Natural killer cell (primary cell): ENCODE measurements at regions not wholly inside any gene's neighbourhood (a gene's known extent, or its start where the extent isn't known, plus 50 kb on each side); places are given as distances from the start of the nearest gene placed in this dataset.

Source experiments
- ATAC-seq, 3 donors: fragments of 150-1000 bp in 2 of 3; fragments of 200-7000 bp in 1 of 3; cut with Tn5 transposase; 1 replicate in 1 of 3; 2 replicates in 2 of 3; pipeline ENCODE4 v1.10.0; 2021; ENCODE audit warnings: mild to moderate bottlenecking in 2 of 3, moderate library complexity in 2 of 3
- DNase-seq, 2 donors: peaks; one replicate each; pipeline versions ENCODE4 v3.0.0 to v3.0.0-alpha.2; 2013 to 2021; ENCODE audit warnings: mixed read lengths in 1 of 2
- H3K27ac ChIP-seq: one replicate; pipeline ENCODE4 v1.5.1; 2013; ENCODE audit warnings: mild to moderate bottlenecking, low read length
- H3K27me3 ChIP-seq: one replicate; pipeline ENCODE4 v1.6.1; 2013; ENCODE audit warnings: low read length; ENCODE audit not compliant: control insufficient read depth, insufficient read depth
- H3K36me3 ChIP-seq: one replicate; pipeline ENCODE4 v1.6.1; 2013; ENCODE audit warnings: low read length; ENCODE audit not compliant: control insufficient read depth, insufficient read depth
- H3K4me1 ChIP-seq: one replicate; pipeline ENCODE4 v1.6.1; 2013; ENCODE audit warnings: low read length; ENCODE audit not compliant: control insufficient read depth, insufficient read depth
- H3K4me3 ChIP-seq: one replicate; pipeline ENCODE4 v1.5.1; 2013; ENCODE audit warnings: low read length
- H3K9me3 ChIP-seq: one replicate; pipeline ENCODE4 v1.6.1; 2013; ENCODE audit warnings: low read length; ENCODE audit not compliant: control insufficient read depth, insufficient read depth
- H3K27ac Mint-ChIP-seq, 2 donors: one replicate each; pipeline ENCODE4 v1.8.0; 2022; ENCODE audit warnings: mild to moderate bottlenecking in 2 of 2, mixed read lengths in 2 of 2, moderate library complexity in 1 of 2
- H3K27me3 Mint-ChIP-seq, 2 donors: one replicate each; pipeline ENCODE4 v1.8.0; 2022; ENCODE audit warnings: low read depth in 2 of 2, mixed read lengths in 2 of 2
- H3K36me3 Mint-ChIP-seq: one replicate; pipeline ENCODE4 v1.8.0; 2022; ENCODE audit warnings: mixed read lengths
- H3K4me1 Mint-ChIP-seq, 2 donors: one replicate each; pipeline ENCODE4 v1.8.0; 2022; ENCODE audit warnings: mixed read lengths in 2 of 2
- H3K4me3 Mint-ChIP-seq: one replicate; pipeline ENCODE4 v1.8.0; 2022; ENCODE audit warnings: mild to moderate bottlenecking, moderate library complexity, mixed read lengths
- H3K9me3 Mint-ChIP-seq, 2 donors: one replicate each; pipeline ENCODE4 v1.8.0; 2022; ENCODE audit warnings: mixed read lengths in 2 of 2
- WGBS: methylation state at CpG from one replicate; pipeline ENCODE4 v1.1.7; 2013; ENCODE audit warnings: missing lambda C conversion rate; ENCODE audit not compliant: insufficient coverage; 5-methylcytosine and 5-hydroxymethylcytosine counted together
- intact Hi-C: fragments of 100-400 bp; cut with micrococcal nuclease; formaldehyde crosslinking; loops from one replicate; pipeline ENCODE4 v1.14.2; 2022
- TF ChIP-seq, protein P1 (sequence below): fragments of 200-600 bp; IDR thresholded peaks from one replicate; pipeline ENCODE4 v1.8.0; 2022; ENCODE audit warnings: antibody characterized with exemption

DNA sequence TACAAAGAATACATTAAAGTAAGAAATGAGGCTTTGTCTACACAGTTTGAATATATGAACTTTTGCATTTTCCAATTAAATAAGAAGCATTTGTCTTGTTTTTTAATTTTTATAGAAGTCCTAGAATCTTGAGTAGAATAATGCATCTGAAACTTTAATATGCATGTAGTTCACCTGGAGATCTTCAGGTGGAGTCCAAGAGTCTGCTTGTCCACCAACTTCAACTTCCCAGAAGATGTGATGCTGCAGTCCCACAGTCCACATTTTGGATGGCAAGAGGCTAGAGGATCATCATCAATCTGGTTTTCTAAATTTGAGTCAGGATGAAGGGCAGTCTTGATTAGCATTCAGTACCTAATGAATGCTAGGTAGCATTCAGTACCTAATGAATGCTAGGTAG, 357.6 kb upstream of the SOX2 start:
- Histone ChIP-seq H3K9me3 (no peaks in the 10 kb centered on the region), H3K36me3 (no peaks in the 10 kb centered on the region), H3K27me3 (no peaks in the 10 kb centered on the region), H3K27ac (no peak overlapping the region), H3K4me1 (no peaks in the 10 kb centered on the region), H3K4me3 (no peak overlapping the region)
- Mint-ChIP-seq H3K27me3 (no peaks in the 10 kb centered on the region), H3K27ac (no peak overlapping the region), H3K36me3 (no peaks in the 10 kb centered on the region), H3K4me3 (no peak overlapping the region), H3K9me3 (peaks cover 13 to 15% of the 10 kb centered on the region in 2 donors), H3K4me1 (no peaks in the 10 kb centered on the region)
- ATAC-seq: no peak
- TF ChIP-seq, protein P1, sequence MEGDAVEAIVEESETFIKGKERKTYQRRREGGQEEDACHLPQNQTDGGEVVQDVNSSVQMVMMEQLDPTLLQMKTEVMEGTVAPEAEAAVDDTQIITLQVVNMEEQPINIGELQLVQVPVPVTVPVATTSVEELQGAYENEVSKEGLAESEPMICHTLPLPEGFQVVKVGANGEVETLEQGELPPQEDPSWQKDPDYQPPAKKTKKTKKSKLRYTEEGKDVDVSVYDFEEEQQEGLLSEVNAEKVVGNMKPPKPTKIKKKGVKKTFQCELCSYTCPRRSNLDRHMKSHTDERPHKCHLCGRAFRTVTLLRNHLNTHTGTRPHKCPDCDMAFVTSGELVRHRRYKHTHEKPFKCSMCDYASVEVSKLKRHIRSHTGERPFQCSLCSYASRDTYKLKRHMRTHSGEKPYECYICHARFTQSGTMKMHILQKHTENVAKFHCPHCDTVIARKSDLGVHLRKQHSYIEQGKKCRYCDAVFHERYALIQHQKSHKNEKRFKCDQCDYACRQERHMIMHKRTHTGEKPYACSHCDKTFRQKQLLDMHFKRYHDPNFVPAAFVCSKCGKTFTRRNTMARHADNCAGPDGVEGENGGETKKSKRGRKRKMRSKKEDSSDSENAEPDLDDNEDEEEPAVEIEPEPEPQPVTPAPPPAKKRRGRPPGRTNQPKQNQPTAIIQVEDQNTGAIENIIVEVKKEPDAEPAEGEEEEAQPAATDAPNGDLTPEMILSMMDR: no peak
- intact Hi-C loops: no loop called here
- no peak for DNase-seq

DNA sequence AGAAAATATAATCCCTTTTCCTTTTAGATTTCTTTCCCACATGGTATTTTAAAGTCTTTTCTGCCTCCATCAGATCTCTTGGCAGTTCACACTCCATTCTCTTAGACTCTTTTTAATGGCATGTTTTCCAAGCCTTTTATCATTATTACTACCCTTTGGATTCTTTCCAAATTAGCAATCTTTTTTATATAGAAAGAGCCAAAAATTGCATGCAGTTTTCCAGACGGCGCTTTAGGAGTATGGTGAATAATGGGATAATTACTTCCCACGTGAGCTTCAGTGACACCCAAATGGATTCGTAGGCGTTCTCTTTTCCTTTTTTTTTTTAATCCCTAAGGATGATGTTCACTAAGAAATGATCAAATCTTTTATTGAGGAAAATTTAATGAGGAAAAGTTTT, 354.8 kb upstream of the DNAJC19 start:
- Histone ChIP-seq H3K27me3 (no peaks in the 10 kb centered on the region), H3K27ac (no peak overlapping the region), H3K4me1 (no peaks in the 10 kb centered on the region), H3K4me3 (no peak overlapping the region), H3K36me3 (no peaks in the 10 kb centered on the region), H3K9me3 (no peaks in the 10 kb centered on the region)
- WGBS: 82% methylated on average over 3 of the region's 5 CpGs
- no peak overlapping the region for H3K4me3 Mint-ChIP-seq
- peaks cover 9 to 10% of the 10 kb centered on the region in 2 donors for H3K9me3 Mint-ChIP-seq
- no peaks in the 10 kb centered on the region for H3K27me3 Mint-ChIP-seq
- H3K27ac Mint-ChIP-seq: no peak overlapping the region
- DNase-seq: no peak
- TF ChIP-seq, protein P1: no peak
- intact Hi-C loops: no loop called here
- no peaks in the 10 kb centered on the region for H3K4me1 Mint-ChIP-seq
- ATAC-seq: no peak
- H3K36me3 Mint-ChIP-seq: no peaks in the 10 kb centered on the region

DNA sequence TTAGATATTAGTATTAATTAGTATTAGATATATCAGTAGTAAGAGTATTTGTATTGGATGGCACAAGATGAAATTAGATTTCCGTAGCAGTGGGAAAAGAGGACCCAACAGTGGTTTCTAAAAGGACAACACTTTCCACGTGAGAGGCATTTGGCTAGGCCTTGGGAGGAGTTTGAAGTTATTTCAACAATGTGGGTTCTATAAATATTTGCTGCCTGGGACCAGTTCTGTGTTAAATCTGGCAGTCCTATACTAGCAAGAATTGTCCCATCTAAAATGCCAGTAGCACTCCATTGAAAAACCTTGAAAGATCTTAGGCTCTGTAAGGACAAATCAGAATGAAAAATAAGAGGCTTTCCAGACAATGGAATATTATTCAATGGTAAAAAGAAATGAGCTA, 347.1 kb upstream of the DNAJC19 start:
- Histone ChIP-seq H3K27ac (no peak overlapping the region), H3K9me3 (no peaks in the 10 kb centered on the region), H3K4me3 (no peak overlapping the region), H3K4me1 (no peaks in the 10 kb centered on the region), H3K36me3 (no peaks in the 10 kb centered on the region), H3K27me3 (no peaks in the 10 kb centered on the region)
- Mint-ChIP-seq H3K9me3 (peaks cover 3 to 7% of the 10 kb centered on the region in 2 donors), H3K36me3 (no peaks in the 10 kb centered on the region), H3K4me1 (no peaks in the 10 kb centered on the region), H3K4me3 (no peak overlapping the region), H3K27ac (no peak overlapping the region), H3K27me3 (no peaks in the 10 kb centered on the region)
- ATAC-seq (no peak), DNase-seq (no peak)
- WGBS: 74% methylated on average over 2 of the region's 2 CpGs
- TF ChIP-seq, protein P1: no peak
- intact Hi-C loops: no loop called here

DNA sequence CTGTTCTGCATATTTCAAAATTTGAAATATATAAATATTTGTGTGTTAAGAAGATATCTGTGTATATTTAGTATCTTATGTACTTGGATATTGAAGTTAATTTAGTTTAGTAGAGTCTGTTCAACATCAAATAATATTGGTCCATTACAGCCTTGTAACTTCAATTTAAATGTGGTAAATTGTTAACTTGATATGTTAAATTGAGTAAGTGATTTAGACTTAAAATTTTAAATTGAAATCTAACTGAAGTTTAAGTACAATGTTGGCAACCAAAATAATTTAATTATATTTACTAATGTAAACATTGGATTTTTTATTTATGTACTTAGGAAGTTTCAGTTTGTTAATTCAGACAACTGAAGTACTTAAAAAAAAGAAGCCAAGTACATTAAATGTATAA, 343.9 kb upstream of the DNAJC19 start:
- Mint-ChIP-seq H3K36me3 (no peaks in the 10 kb centered on the region), H3K27me3 (no peaks in the 10 kb centered on the region), H3K4me3 (no peak overlapping the region), H3K27ac (no peak overlapping the region), H3K9me3 (peaks cover 3 to 4% of the 10 kb centered on the region in 2 donors), H3K4me1 (no peaks in the 10 kb centered on the region)
- DNase-seq: no peak
- TF ChIP-seq, protein P1: no peak
- ATAC-seq: no peak
- Histone ChIP-seq H3K4me1 (no peaks in the 10 kb centered on the region), H3K9me3 (no peaks in the 10 kb centered on the region), H3K4me3 (no peak overlapping the region), H3K27me3 (no peaks in the 10 kb centered on the region), H3K27ac (no peak overlapping the region), H3K36me3 (no peaks in the 10 kb centered on the region)
- intact Hi-C loops: no loop called here
